ENCODE measurements at regions not wholly inside any gene's neighbourhood (a gene's known extent, or its start where the extent isn't known, plus 50 kb on each side); places are given as distances from the start of the nearest gene placed in this dataset.

DNA sequence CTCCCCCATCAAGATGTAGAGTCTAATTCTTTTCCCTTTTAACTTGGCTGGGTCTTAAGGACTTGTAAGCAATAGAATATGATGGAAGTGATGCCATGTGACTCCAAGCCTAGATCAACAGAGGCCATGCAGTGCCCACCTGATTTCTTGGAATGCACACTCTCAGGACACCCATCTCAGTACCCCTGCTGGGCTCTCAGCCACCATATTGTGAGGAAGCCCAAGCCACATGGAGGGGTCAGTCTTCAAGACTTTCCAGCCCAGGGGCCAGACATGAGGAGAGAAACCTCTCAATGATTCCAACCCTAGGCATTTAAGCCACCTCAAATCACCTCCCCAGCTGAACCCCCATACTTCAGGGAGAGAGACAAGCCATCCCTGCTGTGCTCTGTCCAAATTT, 62.2 kb upstream of the CARD11 start:
- TF ChIP-seq, protein P1, sequence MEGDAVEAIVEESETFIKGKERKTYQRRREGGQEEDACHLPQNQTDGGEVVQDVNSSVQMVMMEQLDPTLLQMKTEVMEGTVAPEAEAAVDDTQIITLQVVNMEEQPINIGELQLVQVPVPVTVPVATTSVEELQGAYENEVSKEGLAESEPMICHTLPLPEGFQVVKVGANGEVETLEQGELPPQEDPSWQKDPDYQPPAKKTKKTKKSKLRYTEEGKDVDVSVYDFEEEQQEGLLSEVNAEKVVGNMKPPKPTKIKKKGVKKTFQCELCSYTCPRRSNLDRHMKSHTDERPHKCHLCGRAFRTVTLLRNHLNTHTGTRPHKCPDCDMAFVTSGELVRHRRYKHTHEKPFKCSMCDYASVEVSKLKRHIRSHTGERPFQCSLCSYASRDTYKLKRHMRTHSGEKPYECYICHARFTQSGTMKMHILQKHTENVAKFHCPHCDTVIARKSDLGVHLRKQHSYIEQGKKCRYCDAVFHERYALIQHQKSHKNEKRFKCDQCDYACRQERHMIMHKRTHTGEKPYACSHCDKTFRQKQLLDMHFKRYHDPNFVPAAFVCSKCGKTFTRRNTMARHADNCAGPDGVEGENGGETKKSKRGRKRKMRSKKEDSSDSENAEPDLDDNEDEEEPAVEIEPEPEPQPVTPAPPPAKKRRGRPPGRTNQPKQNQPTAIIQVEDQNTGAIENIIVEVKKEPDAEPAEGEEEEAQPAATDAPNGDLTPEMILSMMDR (IDR thresholded peaks at IDR 0.05; ENCODE audit: low read length) = no peak
- TF ChIP-seq EZH2 (optimal IDR thresholded peaks at IDR 0.05; ENCODE audit: low read depth, low read length) (no peak), EZH2phosphoT487 (IDR thresholded peaks at IDR 0.05; ENCODE audit: low read length) (no peak)

All from MM.1S (cell line).